ENCODE measurements at regions not wholly inside any gene's neighbourhood (a gene's known extent, or its start where the extent isn't known, plus 50 kb on each side); places are given as distances from the start of the nearest gene placed in this dataset.

DNA sequence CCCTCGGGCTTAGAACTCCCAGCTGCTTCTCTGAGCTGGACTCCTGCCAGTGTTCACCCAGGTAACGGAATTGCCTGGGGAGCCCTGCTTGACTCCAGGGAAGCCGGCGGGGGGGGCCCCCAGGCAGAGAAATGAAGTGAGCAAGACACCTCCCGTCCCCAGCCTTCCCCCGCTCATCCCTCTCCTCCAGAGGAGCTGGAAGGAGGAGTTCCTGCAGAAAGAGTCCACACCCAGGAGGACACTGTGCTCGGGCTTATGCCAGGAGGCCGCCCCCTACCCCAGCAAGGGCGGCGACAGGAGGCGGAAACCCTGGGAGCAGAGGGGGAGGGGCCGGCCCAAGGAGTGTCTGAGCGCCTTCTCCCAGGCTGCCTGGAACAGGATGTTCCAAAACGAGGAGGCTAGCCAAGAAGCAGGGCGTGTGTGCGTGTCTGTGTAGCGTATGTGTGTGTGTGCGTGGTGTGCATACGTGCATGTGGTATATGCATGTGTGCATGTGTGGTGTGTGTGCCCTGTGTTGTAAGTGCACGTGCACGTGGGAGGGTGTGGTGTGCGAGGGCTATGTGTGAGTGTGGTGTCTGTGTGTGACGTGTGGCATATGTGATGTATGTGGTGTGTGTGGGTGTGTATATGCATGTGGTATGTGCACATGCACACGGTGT is 511.3 kb downstream of the SHQ1 start:
- no peak for DNase-seq

DNA sequence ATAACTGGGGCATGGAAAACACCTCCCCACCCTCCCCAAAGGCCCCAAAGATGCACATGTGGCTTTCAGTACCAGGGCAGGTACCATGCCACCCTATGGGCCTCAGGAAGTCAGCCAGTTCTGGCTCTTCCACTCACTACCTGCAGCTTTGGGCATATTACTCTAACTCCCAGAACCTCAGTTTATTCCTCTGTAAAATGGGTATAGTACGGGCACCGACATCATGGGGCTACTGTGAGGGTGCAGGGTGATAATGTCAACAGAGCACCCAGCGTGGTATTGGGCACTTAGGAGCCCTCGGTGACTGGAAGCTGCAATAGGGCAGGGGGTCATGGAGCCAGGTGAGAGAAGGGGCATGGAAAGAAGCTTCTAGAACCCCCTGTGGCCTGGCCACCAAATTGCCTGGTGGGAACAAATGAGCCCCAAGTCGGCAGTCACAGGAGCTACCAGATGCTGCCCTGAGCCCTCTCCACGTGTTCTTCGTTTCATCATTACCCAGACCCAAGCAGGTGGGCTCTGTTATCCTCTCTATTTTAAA is 512.1 kb downstream of the SHQ1 start:
- no peak for DNase-seq

- no peak for DNase-seq
These were observed 512.7 kb downstream of the SHQ1 start for GRCh38 chr3:72335458-72336095.

DNA sequence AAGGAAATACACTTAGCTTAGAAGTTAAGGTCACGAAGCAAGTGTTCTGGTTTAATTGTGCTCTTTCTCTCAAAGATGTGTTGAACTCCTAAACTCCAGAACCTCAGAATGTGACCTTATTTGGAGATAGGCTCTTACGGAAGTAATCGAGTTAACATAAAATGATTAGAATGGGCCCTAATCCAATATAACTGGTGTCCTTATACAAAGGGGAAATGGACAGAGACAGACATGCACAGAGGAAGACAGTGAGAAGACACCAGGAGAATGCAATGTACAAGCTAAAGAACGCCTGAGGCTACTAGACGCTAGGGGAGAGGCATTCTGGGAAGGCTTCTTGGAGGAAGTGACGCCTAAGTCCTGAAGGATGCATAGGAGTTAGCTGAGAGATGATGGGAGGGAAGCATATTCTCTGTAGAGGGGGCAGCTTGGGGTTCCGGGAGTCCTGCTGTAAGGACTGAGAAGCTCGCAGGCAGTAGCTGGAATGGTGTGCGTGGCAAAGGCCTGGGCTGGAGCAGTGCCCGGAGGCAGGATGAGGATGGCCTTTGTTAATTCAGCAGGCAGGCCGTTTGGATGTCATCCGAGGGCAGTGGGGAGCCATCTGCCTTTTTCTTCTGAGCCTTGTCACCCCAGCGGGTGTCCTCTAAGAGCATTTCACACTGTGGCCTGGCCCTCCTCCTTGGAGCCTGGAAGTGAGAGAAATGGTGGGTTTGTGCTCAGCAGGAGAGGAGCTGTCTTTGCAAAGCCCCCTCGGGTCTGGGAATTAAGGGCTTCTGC is 513.4 kb downstream of the SHQ1 start:
- DNase-seq = no peak

GRCh38 chr3:72332689-72333088 is 515.6 kb downstream of the SHQ1 start:
- DNase-seq = no peak

DNA sequence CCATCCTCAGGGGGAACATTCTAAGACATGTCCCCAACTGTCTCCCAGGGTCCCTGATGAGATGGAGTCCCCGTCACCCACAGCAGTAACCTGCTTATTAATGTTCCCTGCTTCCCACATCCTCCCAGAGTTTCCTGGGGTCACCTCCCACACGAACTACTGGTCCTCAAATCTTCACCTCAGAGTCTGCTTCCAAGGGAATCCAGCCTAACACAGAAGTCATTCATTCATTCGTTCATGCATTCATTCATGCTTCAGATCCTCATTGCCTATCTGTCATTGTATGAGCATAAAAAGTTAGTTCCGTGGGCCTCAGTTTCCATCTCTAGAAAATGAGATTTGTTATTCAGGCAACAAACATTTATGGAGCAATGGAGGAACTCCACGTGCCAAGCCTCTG is 516.2 kb downstream of the SHQ1 start:
- no peak for DNase-seq

GRCh38 chr3:72331076-72331475 is 517.2 kb downstream of the SHQ1 start:
- DNase-seq = no peak

DNA sequence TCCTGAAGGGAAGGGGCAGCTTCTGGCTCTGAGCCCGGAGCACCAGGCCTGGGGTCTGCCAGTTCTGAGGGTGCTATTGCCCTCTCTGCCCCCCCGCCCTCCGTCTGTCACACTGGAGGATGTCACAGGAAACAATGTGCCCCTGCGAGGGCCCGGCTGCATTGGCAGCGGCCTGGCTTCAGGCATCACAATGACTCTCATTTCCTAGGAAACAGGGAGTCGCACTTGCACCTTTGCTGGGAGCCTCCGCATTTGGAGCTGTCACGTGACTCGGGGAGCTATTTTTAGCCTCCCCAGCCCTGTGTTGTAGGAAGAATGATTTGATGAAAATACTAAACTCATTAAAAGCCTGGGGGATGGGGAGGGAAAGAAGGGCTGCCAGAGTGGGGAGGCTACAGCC is 518.9 kb downstream of the SHQ1 start:
- no peak for DNase-seq

DNA sequence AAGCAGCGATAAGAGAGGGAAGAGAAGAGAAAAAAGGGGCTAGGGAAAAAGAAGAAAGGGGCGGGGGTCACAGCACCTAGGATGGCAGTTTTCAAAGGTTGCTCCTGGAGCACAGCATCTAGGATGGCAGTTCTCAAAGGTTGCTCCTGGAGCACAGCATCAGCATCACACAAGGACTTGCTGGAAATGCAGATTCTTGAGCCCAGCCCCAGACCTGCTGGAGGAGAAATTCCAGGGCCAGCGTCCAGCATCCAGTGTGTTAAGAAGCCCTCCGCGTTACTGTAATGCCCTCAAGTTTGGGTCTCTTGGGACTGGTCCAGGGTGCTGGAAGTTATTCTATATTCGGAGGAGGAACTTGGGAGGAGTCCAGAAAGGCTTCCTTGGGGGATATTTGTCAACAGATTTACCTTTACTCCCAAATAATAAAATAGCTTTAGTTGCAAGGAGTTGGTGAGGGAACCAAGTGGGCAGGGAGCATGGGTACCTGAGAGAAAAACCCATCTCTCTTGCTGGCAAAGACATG is 519.4 kb downstream of the SHQ1 start:
- no peak for DNase-seq

GRCh38 chr3:72327008-72327407 is 521.2 kb downstream of the SHQ1 start:
- DNase-seq = no peak

DNA sequence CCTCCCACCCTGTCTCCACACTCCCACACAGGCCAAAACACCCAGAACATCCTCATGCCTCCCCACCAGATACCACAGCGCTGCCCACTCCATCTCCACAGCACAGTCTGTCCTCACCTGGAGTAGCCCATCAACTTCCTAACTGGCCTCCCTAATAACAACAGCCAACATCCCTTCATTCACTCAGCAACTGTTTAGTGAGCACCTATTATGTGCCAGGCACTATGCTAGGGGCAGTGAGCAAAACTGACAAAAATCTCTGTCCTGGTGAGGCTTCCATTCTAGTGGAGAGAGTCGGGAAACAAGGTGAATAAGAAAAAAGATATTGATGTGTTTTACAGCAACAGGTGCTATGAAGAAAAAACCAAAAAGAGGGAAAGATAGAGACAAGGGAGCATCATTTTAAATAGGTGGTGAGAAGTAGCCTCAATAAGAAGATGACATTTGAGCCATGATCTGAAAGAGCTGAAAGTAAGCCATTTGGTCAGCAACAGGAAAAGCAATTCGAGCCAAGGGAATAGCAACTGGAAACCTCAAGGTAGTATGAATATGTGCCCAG is 523.9 kb downstream of the SHQ1 start:
- DNase-seq = no peak

GRCh38 chr3:72323773-72324172 is 524.5 kb downstream of the SHQ1 start:
- DNase-seq = no peak

DNA sequence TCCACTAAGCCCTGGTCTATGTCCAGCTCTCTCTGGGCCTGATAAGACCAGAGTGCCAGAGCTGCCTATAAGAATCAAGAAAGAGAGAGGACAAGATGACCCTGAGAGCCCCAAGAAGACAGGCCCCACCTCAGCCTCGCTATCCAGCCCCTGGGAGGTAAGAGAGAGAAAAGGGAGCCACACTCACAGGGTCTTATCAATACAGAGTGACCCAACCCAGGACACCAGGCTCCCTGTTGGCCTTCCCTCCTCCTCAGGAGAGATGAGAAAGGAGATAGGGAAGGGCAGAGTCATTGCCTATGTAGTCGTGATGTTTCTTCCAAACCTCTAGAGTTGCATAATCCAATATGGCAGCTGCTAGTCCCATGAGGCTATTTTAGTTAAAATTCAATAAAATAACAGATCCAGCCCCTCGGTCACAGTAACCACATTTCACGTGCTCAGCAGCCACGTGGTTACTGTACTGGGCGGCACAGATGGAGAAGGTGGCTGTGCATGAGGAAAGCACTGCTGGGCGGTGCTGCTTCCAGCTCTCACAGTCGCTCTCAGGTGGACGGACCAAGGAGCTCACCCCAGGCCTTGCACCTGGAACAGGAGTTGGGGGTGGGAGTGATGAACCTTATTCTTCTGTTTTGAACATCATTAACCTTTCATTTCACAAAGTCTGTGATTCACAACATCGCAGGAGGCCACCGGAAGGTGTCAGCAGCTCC is 525.8 kb downstream of the SHQ1 start:
- no peak for DNase-seq

GRCh38 chr3:72320955-72321303 is 527.3 kb downstream of the SHQ1 start:
- DNase-seq = no peak

- no peak for DNase-seq
These were observed 527.9 kb downstream of the SHQ1 start for GRCh38 chr3:72320095-72320954.

- no peak for DNase-seq
These were observed 528.8 kb downstream of the SHQ1 start for GRCh38 chr3:72319194-72320094.

- no peak for DNase-seq
These were observed 529.6 kb downstream of the SHQ1 start for GRCh38 chr3:72318504-72319193.

- no peak for DNase-seq
These were observed 530.8 kb downstream of the SHQ1 start for GRCh38 chr3:72317491-72317890.

DNA sequence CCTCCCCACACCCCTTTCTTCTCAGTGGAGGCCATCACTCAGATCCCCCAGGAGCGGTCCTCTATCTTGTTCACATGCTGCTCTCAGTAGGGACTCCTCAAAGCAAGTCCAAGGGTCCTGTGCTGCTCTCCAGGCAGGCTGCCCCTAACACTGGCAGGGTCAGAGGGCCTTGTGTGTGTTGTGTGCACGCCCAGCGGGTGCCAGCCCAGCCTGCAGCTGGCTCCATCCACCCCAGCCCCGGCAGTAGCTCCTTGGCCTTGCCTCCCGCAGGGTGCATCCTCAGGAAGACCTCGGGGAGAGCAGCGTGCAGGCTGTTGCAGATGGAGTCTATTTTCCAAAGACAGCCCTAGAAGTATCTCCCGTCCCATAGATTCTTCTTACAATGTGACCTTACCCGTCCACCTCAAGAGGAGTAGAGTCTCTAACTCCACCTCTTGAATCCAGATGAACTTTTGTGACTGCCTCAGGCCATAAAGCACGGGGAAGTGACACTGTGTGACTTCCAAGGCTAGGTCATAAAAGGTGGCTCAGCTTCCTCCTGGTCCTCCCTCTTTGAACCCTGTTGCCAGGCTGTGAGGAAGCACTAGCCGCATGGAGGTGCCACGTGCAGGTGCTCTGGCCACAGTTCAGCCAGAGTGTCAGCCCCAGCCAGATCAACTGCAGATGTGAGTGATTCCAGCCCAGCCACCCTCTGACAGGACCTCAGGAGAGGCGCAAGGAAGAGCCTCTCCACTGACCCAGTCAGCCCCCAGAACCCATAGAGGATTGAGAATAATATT is 531.6 kb downstream of the SHQ1 start:
- no peak for DNase-seq

All from CD4-positive, alpha-beta T cell treated with Interleukin-4 for 4 hours (primary cell).